GM12892 (cell line): ENCODE measurements at regions not wholly inside any gene's neighbourhood (a gene's known extent, or its start where the extent isn't known, plus 50 kb on each side); places are given as distances from the start of the nearest gene placed in this dataset.

Source experiments
- DNase-seq: peaks from one replicate; pipeline ENCODE4 v3.0.0; 2011; ENCODE audit not compliant: insufficient read length
- FAIRE-seq: peaks from 2 replicates; lab custom pipeline; 2011; peaks lifted over from hg19 to GRCh38; lab: Jason Lieb, UNC
- POLR2A ChIP-seq: IDR thresholded peaks from 2 replicates; pipeline ENCODE4 v1.6.1; 2011; ENCODE audit warnings: low read depth, low read length, control low read depth
- POLR2AphosphoS5 ChIP-seq: IDR thresholded peaks from 2 replicates; pipeline ENCODE4 v1.6.1; 2011; ENCODE audit warnings: low read depth, low read length, control low read depth
- TAF1 ChIP-seq: IDR thresholded peaks from 2 replicates; pipeline ENCODE4 v1.6.1; 2011; ENCODE audit warnings: low read depth, mild to moderate bottlenecking, control low read depth, low read length, borderline replicate concordance

DNA sequence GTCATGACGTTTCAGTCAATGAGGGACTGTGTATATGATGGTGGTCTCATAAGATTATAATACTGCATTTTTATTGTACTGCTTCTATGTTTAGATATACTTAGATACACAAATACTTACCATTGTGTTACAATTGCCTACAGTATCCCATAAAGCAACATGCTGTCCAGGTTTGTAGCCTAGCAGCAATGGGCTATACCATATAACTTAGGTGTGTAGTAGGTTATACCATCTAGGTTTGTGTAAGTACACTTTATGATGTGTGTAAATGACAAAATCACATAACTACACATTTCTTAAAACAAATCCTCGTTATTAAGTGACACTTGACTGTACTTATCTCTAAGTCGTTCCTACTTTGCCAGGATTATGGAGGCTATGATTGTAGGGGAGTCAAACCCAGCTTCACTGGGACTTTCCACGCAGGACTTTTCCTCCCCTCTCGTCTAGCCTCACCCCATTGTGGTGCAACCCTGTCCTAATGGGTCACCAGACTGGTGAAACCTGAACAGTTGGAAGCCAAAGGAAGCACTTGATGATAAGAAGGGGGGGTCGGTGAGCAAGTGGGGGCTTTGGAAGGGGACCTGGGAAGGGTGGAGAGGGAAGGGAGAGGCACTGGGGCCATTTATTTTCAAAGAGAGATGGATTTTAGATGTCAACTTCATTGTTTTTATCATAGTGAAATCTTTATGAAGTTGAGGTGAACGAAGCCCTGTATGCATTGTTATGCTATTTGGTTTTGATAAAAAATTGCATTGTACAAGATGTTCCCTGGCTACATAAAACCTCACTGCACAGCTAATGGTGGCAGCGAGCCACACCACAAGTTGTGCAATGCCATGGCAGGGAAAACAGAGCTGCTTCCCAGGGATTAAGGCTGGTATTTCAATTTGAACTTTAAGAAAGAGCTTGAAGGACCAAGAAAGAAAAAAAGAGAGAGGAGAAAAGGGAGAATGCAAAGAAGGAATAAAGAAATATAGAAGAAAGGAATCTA lies 129.1 kb downstream of the EHF start:
- FAIRE-seq (no peak), DNase-seq (no peak)
- TF ChIP-seq TAF1, result no peak
- TF ChIP-seq POLR2A, result no peak
- TF ChIP-seq POLR2AphosphoS5, result no peak

DNA sequence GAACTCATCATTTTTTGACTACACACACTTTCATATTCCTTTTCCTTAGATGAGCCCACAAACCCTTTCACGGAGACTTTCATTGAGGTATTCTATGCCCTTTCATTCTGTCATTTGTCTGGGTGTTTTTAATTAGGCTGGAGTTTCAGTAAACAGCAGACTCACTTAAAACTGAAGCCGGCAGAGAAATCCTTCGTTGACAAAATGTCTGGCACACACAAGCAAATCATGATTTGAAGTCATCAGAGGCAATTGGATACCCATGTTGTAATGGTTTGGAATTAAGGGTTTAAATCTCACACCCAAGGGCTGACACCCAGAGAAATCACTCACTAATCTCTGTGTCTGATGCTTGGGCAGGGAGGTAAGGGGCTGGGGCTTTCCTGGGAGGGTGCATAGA lies 127.1 kb downstream of the EHF start:
- no peak for TF ChIP-seq POLR2A
- TF ChIP-seq POLR2AphosphoS5, result no peak
- no peak for TF ChIP-seq TAF1
- FAIRE-seq (no peak), DNase-seq (no peak)

DNA sequence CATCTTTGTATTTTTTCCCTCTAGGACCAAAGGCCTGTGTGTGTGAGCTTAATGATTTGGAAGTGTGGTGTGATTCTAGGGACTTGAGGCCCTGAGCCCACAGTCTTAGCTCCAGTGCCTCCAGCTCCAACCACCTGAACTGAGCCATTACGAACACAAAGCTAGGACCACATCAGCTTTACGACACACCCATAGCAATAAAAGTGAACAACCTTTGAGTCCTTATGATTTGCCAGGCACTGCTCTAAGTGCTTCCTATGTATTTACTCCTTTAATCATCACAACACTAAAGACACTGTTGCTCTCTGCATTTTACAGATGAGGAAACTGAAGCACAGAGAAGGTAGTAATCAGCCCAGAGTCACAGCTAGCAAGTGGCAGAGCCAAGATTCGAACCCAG lies 126.4 kb downstream of the EHF start:
- FAIRE-seq, result no peak
- no peak for DNase-seq
- TF ChIP-seq TAF1 (no peak), POLR2A (no peak), POLR2AphosphoS5 (no peak)

DNA sequence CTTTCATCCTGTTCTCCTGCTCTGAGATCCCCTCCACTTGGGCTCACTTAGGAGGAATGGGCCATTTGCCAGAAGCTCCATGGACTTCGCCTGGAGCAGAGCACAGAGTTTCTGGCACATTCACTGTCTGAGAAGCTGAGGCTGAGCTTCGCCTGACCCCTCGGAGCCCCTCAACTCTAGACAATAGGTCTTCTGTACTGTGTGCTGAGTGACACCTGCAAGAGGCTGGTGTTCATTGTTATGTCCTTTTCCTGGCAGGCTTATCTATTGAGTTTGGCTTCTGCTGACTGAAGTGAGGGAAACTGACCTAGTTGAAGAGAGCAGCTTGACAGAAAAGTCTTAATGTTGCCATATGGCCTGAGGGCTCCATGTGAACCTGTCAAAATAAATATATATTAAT lies 124.3 kb downstream of the EHF start:
- TF ChIP-seq TAF1 (no peak), POLR2A (no peak)
- DNase-seq (no peak), FAIRE-seq (no peak)

DNA sequence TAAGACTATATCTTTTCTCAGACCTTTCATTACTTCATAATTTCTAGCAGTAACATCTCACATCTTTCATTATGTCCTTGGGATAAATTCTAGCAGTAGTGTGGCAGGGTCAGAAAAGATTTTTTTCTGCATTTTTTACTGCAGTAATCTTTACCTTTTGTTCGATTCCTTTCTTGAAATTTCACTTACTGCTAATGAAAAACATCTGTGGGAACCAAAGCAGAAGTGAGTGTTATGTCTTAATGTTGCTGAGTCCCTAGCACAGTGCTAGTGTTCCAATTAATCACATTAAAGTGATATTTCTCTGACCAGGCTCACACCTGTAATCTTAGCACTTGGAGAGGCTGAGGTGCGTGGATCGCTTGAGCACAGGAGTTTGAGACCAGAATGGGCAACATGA lies 123.6 kb downstream of the EHF start:
- DNase-seq (no peak), FAIRE-seq (no peak)
- no peak for TF ChIP-seq TAF1
- TF ChIP-seq POLR2A, result no peak
- no peak for TF ChIP-seq POLR2AphosphoS5

DNA sequence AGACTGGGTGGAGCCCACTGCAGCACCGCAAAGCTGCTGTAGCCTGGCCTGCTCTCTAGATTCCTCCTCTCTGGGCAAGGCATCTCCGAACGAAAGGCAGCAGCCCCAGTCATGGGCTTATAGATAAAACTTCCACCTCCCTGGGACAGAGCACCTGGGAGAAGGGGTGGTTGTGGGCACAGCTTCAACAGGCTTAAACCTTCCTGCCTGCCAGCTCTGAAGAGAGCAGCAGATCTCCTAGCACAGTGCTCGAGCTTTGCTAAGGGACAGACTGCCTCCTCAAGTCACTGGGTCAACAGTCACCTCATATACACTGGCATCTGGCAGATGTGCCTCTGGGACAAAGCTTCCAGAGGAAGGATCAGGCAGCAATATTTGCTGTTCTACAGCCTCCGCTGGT lies 117.3 kb downstream of the EHF start:
- no peak for FAIRE-seq
- TF ChIP-seq TAF1 (no peak), POLR2AphosphoS5 (no peak), POLR2A (no peak)
- no peak for DNase-seq

DNA sequence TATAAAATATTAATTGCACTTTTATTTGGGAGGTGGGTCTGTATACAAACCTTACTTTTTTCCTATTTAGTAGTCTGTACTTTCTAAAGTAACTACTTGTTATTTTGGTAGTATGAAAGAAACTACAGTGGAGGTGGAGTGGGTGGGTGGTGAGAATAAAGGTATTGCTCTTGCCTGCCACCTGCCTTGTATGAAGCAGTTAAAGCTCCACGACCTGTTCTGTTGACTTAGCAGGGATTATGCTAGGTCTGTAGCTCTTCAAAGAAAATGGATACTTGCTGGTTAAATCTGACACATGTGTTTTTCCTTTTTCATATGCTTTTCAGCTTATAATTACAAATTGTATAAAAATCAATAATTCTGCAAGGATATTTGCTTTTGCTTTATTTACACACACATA lies 111.9 kb downstream of the EHF start:
- DNase-seq (no peak), FAIRE-seq (no peak)
- no peak for TF ChIP-seq POLR2A
- TF ChIP-seq TAF1, result no peak
- no peak for TF ChIP-seq POLR2AphosphoS5

DNA sequence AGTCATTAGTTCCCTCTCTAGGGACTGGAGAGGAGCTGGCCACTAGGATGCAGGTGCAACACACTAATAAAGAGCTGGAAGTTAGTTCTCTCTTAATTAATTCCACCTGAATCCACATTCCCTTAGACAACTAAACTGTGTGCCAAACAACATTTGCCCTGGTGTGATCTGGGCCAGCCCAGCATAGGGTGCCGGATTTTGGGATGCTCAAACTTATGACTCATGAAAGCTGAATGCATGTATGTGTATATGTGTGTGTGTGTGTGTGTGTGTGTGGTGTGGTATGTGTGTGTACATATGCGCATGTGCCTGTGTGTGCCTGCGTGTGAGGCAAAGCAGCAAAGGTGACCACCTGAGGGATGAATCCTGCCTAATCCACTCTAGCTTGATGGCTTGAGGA lies 110.7 kb downstream of the EHF start:
- TF ChIP-seq TAF1 (no peak), POLR2AphosphoS5 (no peak), POLR2A (no peak)
- no peak for FAIRE-seq
- no peak for DNase-seq

DNA sequence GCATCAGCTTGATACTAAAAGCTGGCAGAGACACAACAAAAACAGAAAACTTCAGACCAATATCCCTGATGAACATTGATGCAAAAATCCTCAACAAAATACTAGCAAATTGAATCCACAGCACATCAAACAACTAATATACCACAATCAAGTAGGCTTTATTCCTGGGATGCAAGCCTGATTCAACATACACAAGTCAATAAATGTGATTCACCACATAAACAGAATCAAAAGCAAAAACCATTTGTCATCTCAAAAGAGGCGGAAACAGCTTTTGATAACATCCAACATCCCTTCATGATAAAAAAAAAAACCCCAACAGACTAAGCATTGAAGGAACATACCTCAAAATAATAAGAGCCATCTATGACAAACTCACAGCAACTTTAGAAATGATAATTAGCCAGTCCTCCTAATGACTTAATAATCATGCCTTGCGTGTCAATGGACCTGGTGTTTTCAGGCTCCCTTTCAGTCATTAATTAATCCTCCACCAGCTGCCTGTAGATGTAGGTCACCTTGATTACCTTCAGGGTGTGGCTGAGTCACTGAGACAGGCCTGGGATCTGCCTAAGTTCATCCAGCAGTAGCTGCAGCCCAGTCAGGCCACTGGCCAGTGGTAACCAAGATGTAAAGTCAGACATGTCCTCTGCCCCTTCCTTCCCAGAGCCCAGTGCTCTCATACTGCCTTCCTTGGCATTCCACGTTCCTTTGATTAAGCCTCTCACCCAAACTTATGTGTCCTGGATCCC lies 109.8 kb downstream of the EHF start:
- no peak for DNase-seq
- FAIRE-seq, result no peak
- no peak for TF ChIP-seq POLR2AphosphoS5
- TF ChIP-seq TAF1, result no peak
- TF ChIP-seq POLR2A, result no peak

DNA sequence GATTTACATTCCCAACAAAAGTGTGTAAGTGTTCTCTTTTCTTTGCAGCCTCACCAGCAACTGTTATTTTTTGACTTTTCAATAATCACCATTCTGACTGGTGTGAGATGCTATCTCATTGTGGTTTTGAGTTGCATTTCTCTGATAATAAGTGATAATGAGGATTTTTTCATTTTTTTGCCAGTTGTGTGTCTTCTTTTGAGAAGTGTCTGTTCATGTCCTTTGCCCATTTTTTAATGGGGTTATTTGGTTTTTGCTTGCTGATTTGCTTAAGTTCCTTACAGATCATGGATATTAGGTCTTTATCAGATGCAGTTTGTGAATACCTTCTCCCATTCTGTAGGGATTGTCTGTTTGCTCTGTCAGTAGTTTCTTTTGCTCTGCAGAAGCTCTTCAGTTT lies 107.7 kb downstream of the EHF start:
- FAIRE-seq (no peak), DNase-seq (no peak)
- no peak for TF ChIP-seq TAF1
- no peak for TF ChIP-seq POLR2A
- TF ChIP-seq POLR2AphosphoS5, result no peak

DNA sequence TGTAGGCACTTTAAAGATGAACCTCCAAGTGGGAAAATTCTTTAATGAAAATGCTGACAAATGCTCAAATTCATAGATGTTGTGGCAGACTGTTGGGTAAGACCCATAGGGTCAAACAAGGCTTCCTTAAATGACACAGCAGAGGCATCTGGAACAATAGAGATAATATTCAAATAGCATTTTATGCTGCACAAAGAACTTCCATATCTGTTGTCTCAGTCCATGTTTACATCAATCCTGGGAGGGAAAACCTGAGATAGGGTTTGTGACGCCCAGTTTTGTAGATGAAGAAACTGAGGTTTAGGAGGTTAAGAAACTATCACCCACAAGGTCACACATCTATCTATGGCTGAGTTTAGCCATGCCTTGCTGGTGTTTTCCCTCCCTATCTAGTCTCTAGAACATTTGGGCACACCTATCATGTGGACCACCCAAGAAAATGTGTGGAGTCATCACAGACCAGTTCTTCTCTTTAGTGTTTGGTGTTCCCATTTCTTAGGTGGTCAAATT lies 106.4 kb downstream of the EHF start:
- FAIRE-seq, result no peak
- DNase-seq, result no peak
- no peak for TF ChIP-seq POLR2AphosphoS5

DNA sequence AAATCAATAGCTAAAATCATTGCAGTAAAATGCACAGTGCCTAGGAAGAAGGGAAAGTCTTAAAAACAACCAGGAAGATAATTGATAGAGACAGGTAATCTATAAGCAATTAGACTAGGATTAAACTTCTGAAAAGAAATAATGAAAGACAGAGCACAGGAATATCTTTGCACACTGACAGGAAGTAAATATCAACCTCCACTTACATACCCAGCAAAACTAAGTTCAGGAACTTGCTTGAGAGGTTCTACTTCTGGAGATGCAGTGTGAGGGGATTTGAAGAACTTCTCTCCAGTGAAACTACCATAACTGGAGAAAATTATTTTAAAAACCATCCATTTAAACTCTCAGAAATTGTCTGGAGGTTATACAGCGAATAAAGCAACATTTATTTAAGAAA lies 104.1 kb downstream of the EHF start:
- FAIRE-seq, result no peak
- no peak for TF ChIP-seq POLR2A
- TF ChIP-seq POLR2AphosphoS5, result no peak
- no peak for TF ChIP-seq TAF1
- no peak for DNase-seq
